Breast epithelium (tissue), 3 donors: ENCODE measurements at regions not wholly inside any gene's neighbourhood (a gene's known extent, or its start where the extent isn't known, plus 50 kb on each side); places are given as distances from the start of the nearest gene placed in this dataset.

Experiments used
- CTCF ChIP-seq, 3 donors: fragments of 450-650 bp; IDR thresholded peaks; one replicate each; pipeline ENCODE4 v1.5.1; 2016 to 2017; ENCODE audit warnings: antibody characterized with exemption in 3 of 3, mild to moderate bottlenecking in 3 of 3, moderate library complexity in 3 of 3
- POLR2A ChIP-seq: fragments of 450-650 bp; IDR thresholded peaks from one replicate; pipeline ENCODE4 v1.6.1; 2016; ENCODE audit warnings: antibody characterized with exemption, mild to moderate bottlenecking, moderate library complexity

- TF ChIP-seq CTCF (IDR thresholded peaks at IDR 0.05), result no peak
- no peak for TF ChIP-seq POLR2A
Observed at GRCh38 chr6:144690666-144691065, 405.5 kb downstream of the UTRN start.
